GM12892 (cell line): ENCODE measurements at regions not wholly inside any gene's neighbourhood (a gene's known extent, or its start where the extent isn't known, plus 50 kb on each side); places are given as distances from the start of the nearest gene placed in this dataset.

Source experiments
- POLR2A ChIP-seq: IDR thresholded peaks from 2 replicates; pipeline ENCODE4 v1.6.1; 2011; ENCODE audit warnings: low read depth, low read length, control low read depth
- TAF1 ChIP-seq: IDR thresholded peaks from 2 replicates; pipeline ENCODE4 v1.6.1; 2011; ENCODE audit warnings: low read depth, mild to moderate bottlenecking, control low read depth, low read length, borderline replicate concordance

DNA sequence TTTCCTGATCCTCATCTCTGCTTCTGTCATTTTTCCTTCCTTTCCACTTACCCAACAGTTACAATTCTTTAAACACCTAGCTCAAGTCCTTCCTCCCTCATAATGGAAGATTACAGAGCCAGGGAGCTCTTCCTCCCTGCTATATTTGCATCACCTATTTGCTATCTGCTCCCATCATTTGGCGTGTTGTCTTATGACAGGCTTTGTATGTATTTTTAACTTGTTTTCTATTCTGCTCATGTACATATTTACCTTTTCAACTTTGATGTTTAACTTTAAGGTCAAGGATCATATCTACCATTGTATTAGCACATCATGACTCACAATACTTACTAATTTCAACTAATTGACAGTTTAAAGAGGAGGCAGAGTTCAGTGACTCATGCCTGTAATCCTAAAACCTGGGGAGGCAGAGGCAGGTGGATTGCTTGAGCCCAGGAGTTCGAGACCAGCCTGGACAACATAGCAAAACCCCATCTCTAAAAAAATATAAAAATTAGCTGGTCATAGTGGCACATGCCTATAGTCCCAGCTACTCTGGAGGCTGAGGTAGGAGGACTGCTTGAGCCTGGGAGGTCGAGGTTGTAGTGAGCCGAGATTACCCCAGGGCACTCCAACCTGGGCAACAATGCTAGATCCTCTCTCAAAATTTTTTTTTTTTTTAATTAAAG lies 92.5 kb upstream of the FOXN2 start:
- TF ChIP-seq TAF1 = no peak
- TF ChIP-seq POLR2A = no peak
